IMR-90 (cell line): ENCODE measurements at regions not wholly inside any gene's neighbourhood (a gene's known extent, or its start where the extent isn't known, plus 50 kb on each side); places are given as distances from the start of the nearest gene placed in this dataset.

Experiments used
- ATAC-seq: fragments of 200-7000 bp; cut with Tn5 transposase; 2 replicates; pipeline ENCODE4 v1.9.1; 2020; ENCODE audit warnings: low read depth, mild to moderate bottlenecking, moderate library complexity
- BruUV-seq: library from RNA; stranded (reverse); fragments of 400-500 nt; replicated peaks from 2 replicates; lab custom pipeline; 2021; lab: Mats Ljungman, UMichigan
- CTCF ChIA-PET: fragments of 300-600 bp; formaldehyde crosslinking; extraction: SDS; loops from one replicate; lab custom pipeline; 2021; ENCODE audit warnings: antibody characterized with exemption; lab: Yijun Ruan, JAX
- POLR2A ChIA-PET: fragments of 300-600 bp; sonication (Branson Sonifier 250); formaldehyde crosslinking; loops from one replicate; lab custom pipeline; 2022; ENCODE audit warnings: antibody characterized with exemption; ENCODE audit not compliant: unreplicated experiment; lab: Charles Lee
- DNase-seq: peaks from one replicate; pipeline ENCODE4 v3.0.0; 2013
- H2AFZ ChIP-seq: replicated peaks from 2 replicates; pipeline ENCODE3; 2013; ENCODE audit warnings: low read length, mild to moderate bottlenecking; ENCODE audit not compliant: poor library complexity
- H2AK5ac ChIP-seq: 2 replicates; pipeline ENCODE4 v1.6.1; 2013; ENCODE audit warnings: low read depth, low read length, inconsistent platforms
- H2AK9ac ChIP-seq: replicated peaks from 2 replicates; pipeline ENCODE3; 2013; ENCODE audit warnings: mild to moderate bottlenecking, low read depth, low read length, moderate library complexity; ENCODE audit not compliant: poor library complexity
- H2BK120ac ChIP-seq: 2 replicates; pipeline ENCODE4 v1.6.1; 2013; ENCODE audit warnings: low read depth, low read length, inconsistent platforms
- H2BK15ac ChIP-seq: 3 replicates; pipeline ENCODE4 v1.6.1; 2013; ENCODE audit warnings: low read depth, low read length, inconsistent platforms
- H2BK20ac ChIP-seq: 2 replicates; pipeline ENCODE4 v1.6.1; 2013; ENCODE audit warnings: low read depth, mild to moderate bottlenecking, inconsistent platforms, low read length, moderate library complexity
- H2BK5ac ChIP-seq: 2 replicates; pipeline ENCODE4 v1.6.1; 2013; ENCODE audit warnings: mild to moderate bottlenecking, low read depth, low read length, inconsistent platforms; ENCODE audit not compliant: poor library complexity, severe bottlenecking
- H3K14ac ChIP-seq: replicated peaks from 2 replicates; pipeline ENCODE4 v1.6.1; 2013; ENCODE audit warnings: low read depth, low read length, inconsistent platforms
- H3K18ac ChIP-seq: 2 replicates; pipeline ENCODE4 v1.6.1; 2013; ENCODE audit warnings: low read depth, low read length, control low read depth
- H3K23ac ChIP-seq: 2 replicates; pipeline ENCODE4 v1.6.1; 2013; ENCODE audit warnings: low read depth, low read length, inconsistent platforms
- H3K27ac ChIP-seq: 2 replicates; pipeline ENCODE4 v1.5.1; 2013; ENCODE audit warnings: mild to moderate bottlenecking, control low read depth, low read length; ENCODE audit not compliant: insufficient read depth
- H3K27me3 ChIP-seq: 2 replicates; pipeline ENCODE4 v1.6.1; 2013; ENCODE audit warnings: low read length; ENCODE audit not compliant: control insufficient read depth, insufficient read depth
- H3K36me3 ChIP-seq: 2 replicates; pipeline ENCODE4 v1.6.1; 2013; ENCODE audit warnings: low read length, mixed read lengths; ENCODE audit not compliant: control insufficient read depth, insufficient read depth
- H3K4ac ChIP-seq: 2 replicates; pipeline ENCODE4 v1.6.1; 2013; ENCODE audit warnings: low read depth, low read length, inconsistent platforms
- H3K4me1 ChIP-seq: 2 replicates; pipeline ENCODE4 v1.6.1; 2013; ENCODE audit warnings: low read length, mixed read lengths; ENCODE audit not compliant: control insufficient read depth, insufficient read depth
- H3K4me2 ChIP-seq: 2 replicates; pipeline ENCODE4 v1.6.1; 2013; ENCODE audit warnings: low read depth, mild to moderate bottlenecking, control low read depth, low read length, moderate library complexity
- H3K4me3 ChIP-seq: 2 replicates; pipeline ENCODE4 v1.5.1; 2013; ENCODE audit warnings: low read depth, mild to moderate bottlenecking, control low read depth, low read length, moderate library complexity; ENCODE audit not compliant: insufficient read depth
- H3K56ac ChIP-seq: 2 replicates; pipeline ENCODE4 v1.6.1; 2013; ENCODE audit warnings: low read length, inconsistent platforms; ENCODE audit not compliant: insufficient read depth; ENCODE audit errors: extremely low read depth
- H3K79me1 ChIP-seq, 2 experiments: 2 replicates each; pipeline ENCODE4 v1.6.1; 2013; ENCODE audit warnings: low read length in 2 of 2, inconsistent platforms in 1 of 2, low read depth in 1 of 2
- H3K9ac ChIP-seq: 2 replicates; pipeline ENCODE4 v1.6.1; 2013; ENCODE audit warnings: low read depth, low read length, control low read depth
- H3K9me1 ChIP-seq: 2 replicates; pipeline ENCODE4 v1.6.1; 2013; ENCODE audit warnings: low read length, inconsistent platforms; ENCODE audit not compliant: insufficient read depth
- H3K9me3 ChIP-seq: 2 replicates; pipeline ENCODE4 v1.6.1; 2013; ENCODE audit warnings: low read length; ENCODE audit not compliant: control insufficient read depth, insufficient read depth
- H4K20me1 ChIP-seq: 2 replicates; pipeline ENCODE4 v1.6.1; 2013; ENCODE audit warnings: low read length, inconsistent platforms; ENCODE audit not compliant: insufficient read depth
- H4K5ac ChIP-seq: 2 replicates; pipeline ENCODE4 v1.6.1; 2013; ENCODE audit warnings: mild to moderate bottlenecking, low read depth, low read length, control low read depth
- H4K8ac ChIP-seq, 2 experiments: 2 replicates each; pipeline ENCODE4 v1.6.1; 2013; ENCODE audit warnings: low read depth in 2 of 2, low read length in 2 of 2, control low read depth in 1 of 2, inconsistent platforms in 1 of 2
- H4K91ac ChIP-seq: 2 replicates; pipeline ENCODE4 v1.6.1; 2013; ENCODE audit warnings: low read depth, low read length, inconsistent platforms; ENCODE audit not compliant: insufficient read depth
- BHLHE40 ChIP-seq: fragments of 150-350 bp; IDR thresholded peaks from 2 replicates; pipeline ENCODE4 v1.6.1; 2016; ENCODE audit warnings: mild to moderate bottlenecking, low read depth, low read length
- FOS ChIP-seq: fragments of 150-350 bp; IDR thresholded peaks from 2 replicates; pipeline ENCODE4 v1.6.1; 2016; ENCODE audit warnings: low read depth, low read length
- NFE2L2 ChIP-seq: fragments of 150-350 bp; IDR thresholded peaks from 2 replicates; pipeline ENCODE4 v1.6.1; 2016; ENCODE audit warnings: low read depth, mild to moderate bottlenecking, low read length
- POLR2A ChIP-seq: IDR thresholded peaks from 2 replicates; pipeline ENCODE4 v1.6.1; 2012; ENCODE audit warnings: mild to moderate bottlenecking, low read depth, low read length
- WGBS, 2 experiments: methylation state at CpG; one replicate each; pipeline versions ENCODE4 v1.1.5 to v1.1.7; 2013; ENCODE audit warnings: missing lambda C conversion rate in 2 of 2; ENCODE audit not compliant: insufficient read length in 1 of 2; ENCODE audit errors: extremely low coverage in 2 of 2; 5-methylcytosine and 5-hydroxymethylcytosine counted together
- dilution Hi-C: fragments of 300-500 bp; cut with HindIII; formaldehyde crosslinking; loops from one replicate; pipeline ENCODE4 v1.14.3; 2018; ENCODE audit warnings: low sequenced_read_pairs; ENCODE audit not compliant: unreplicated experiment
- in situ Hi-C: fragments of 300-500 bp; cut with MboI; formaldehyde crosslinking; loops from 3 replicates; pipeline ENCODE4 v1.14.3; 2019; ENCODE audit warnings: low sequenced_read_pairs, inconsistent platforms, mixed read lengths
- intact Hi-C: fragments of 100-400 bp; cut with micrococcal nuclease; formaldehyde crosslinking; loops from 2 replicates; pipeline ENCODE4 v1.10.0; 2022
- TF ChIP-seq, protein P1 (sequence below): conservative IDR thresholded peaks from 2 replicates; pipeline ENCODE4 v1.5.1; 2012; ENCODE audit warnings: mild to moderate bottlenecking, low read depth, low read length, improper control_type of control experiment

DNA sequence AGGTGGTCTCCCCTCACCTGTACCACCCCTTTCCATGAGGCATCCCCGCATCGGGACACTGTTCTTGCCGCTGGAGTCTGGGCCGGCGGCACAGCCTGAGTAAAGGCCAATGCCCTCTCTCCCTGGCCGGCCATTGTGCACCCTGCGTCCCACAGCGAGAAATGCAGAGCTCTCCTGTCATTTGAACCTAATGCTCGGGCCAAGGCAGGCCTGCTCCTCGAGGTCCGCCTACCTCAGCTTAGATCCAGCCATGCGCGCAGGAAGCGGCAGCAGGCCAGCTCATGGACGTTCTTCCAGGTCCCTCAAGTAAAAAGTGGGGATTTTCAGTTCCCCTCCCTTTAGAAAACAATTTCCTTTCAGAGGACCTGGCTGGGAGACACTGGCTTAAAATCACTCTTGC, 135.0 kb downstream of the HSD17B3 start:
- TF ChIP-seq BHLHE40 (no peak), POLR2A (no peak), NFE2L2 (no peak), FOS (no peak)
- TF ChIP-seq, protein P1, sequence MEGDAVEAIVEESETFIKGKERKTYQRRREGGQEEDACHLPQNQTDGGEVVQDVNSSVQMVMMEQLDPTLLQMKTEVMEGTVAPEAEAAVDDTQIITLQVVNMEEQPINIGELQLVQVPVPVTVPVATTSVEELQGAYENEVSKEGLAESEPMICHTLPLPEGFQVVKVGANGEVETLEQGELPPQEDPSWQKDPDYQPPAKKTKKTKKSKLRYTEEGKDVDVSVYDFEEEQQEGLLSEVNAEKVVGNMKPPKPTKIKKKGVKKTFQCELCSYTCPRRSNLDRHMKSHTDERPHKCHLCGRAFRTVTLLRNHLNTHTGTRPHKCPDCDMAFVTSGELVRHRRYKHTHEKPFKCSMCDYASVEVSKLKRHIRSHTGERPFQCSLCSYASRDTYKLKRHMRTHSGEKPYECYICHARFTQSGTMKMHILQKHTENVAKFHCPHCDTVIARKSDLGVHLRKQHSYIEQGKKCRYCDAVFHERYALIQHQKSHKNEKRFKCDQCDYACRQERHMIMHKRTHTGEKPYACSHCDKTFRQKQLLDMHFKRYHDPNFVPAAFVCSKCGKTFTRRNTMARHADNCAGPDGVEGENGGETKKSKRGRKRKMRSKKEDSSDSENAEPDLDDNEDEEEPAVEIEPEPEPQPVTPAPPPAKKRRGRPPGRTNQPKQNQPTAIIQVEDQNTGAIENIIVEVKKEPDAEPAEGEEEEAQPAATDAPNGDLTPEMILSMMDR, result no peak
- Histone ChIP-seq H3K56ac (no peak overlapping the region), H3K36me3 (no peaks in the 10 kb centered on the region), H3K79me1 (no peaks in the 10 kb centered on the region), H3K27me3 (peaks cover 11% of the 10 kb centered on the region; the same call in 1 of the 2 replicates), H3K9ac (no peak overlapping the region), H2BK20ac (no peak overlapping the region), H3K9me3 (no peaks in the 10 kb centered on the region; the same call in 1 of the 2 replicates), H2AFZ (no peak overlapping the region), H3K14ac (no peak overlapping the region), H2BK120ac (no peak overlapping the region), H4K20me1 (no peaks in the 10 kb centered on the region), H3K18ac (no peak overlapping the region), H3K27ac (no peak overlapping the region), H3K4me1 (no peaks in the 10 kb centered on the region; the same call in 1 of the 2 replicates), H3K4me3 (no peak overlapping the region), H2AK9ac (no peak overlapping the region), H2BK15ac (no peak overlapping the region), H3K4ac (no peak overlapping the region), H2BK5ac (no peak overlapping the region), H4K8ac (no peak overlapping the region), H3K9me1 (no peaks in the 10 kb centered on the region), H2AK5ac (no peak overlapping the region), H3K4me2 (no peak overlapping the region), H3K23ac (no peak overlapping the region), H4K5ac (no peak overlapping the region), H4K91ac (no peak overlapping the region)
- in situ Hi-C loops, result no loop called here
- CTCF ChIA-PET, result no interaction called here
- no peak for ATAC-seq
- BruUV-seq, result no TSS peak
- dilution Hi-C loops, result no loop called here
- POLR2A ChIA-PET, result no interaction called here
- intact Hi-C loops, result no loop called here
- no peak for DNase-seq
- WGBS, 2 experiments, result 80% methylated on average over 1 of the region's 15 CpGs; no CpG with 5 or more reads in 1 of the 2 experiments
